GM13977 (cell line): ENCODE measurements at regions not wholly inside any gene's neighbourhood (a gene's known extent, or its start where the extent isn't known, plus 50 kb on each side); places are given as distances from the start of the nearest gene placed in this dataset.
A peak's percentile ranks its signal among the peaks of the same experiment; 100 is the strongest.

ENCODE experiments used
- DNase-seq: peaks from one replicate; pipeline ENCODE4 v3.0.0; 2012; ENCODE audit warnings: low spot score
- CTCF ChIP-seq: IDR thresholded peaks from 2 replicates; pipeline ENCODE4 v1.5.1; 2012; ENCODE audit warnings: mild to moderate bottlenecking, control low read depth; ENCODE audit not compliant: insufficient read depth; ENCODE audit errors: extremely low read depth, missing control alignments
- in situ Hi-C: fragments of 300-500 bp; cut with MboI; formaldehyde crosslinking; loops from one replicate; pipeline ENCODE4 v1.12.0; 2022; ENCODE audit warnings: low sequenced_read_pairs, low pct_unique_long_range_greater_than_20kb, mixed read lengths, inconsistent platforms; ENCODE audit not compliant: unreplicated experiment

GRCh38 chr2:198311020-198311419, 506.6 kb downstream of the PLCL1 start:
- in situ Hi-C loops = loop anchor here (10.0 to 25.0 kb wide), 2 partner anchors 1174 to 1426 kb away; no protein-coding TSS in a partner anchor
- TF ChIP-seq CTCF = no peak
- no peak for DNase-seq

- in situ Hi-C loops = loop anchor here (10.0 to 25.0 kb wide), 2 partner anchors 1175 to 1428 kb away; no protein-coding TSS in a partner anchor
- TF ChIP-seq CTCF = peak; percentile 77
- peak; percentile 36 for DNase-seq
These were observed 505.4 kb downstream of the PLCL1 start for GRCh38 chr2:198309673-198310280.

GRCh38 chr2:198309081-198309480, 504.7 kb downstream of the PLCL1 start:
- in situ Hi-C loops = loop anchor here (25.0 kb wide), 1 partner anchor 1428 kb away; no protein-coding TSS in a partner anchor
- no peak for TF ChIP-seq CTCF
- DNase-seq = no peak

GRCh38 chr2:198308368-198308767, 504.0 kb downstream of the PLCL1 start:
- in situ Hi-C loops = loop anchor here (25.0 kb wide), 1 partner anchor 1429 kb away; no protein-coding TSS in a partner anchor
- DNase-seq = no peak
- no peak for TF ChIP-seq CTCF

- no peak for TF ChIP-seq CTCF
- DNase-seq = no peak
- in situ Hi-C loops = loop anchor here (25.0 kb wide), 1 partner anchor 1430 kb away; no protein-coding TSS in a partner anchor
These were observed 502.7 kb downstream of the PLCL1 start for GRCh38 chr2:198307093-198307492.

- in situ Hi-C loops = loop anchor here (25.0 kb wide), 1 partner anchor 1432 kb away; no protein-coding TSS in a partner anchor
- DNase-seq = no peak
- TF ChIP-seq CTCF = no peak
These were observed 500.5 kb downstream of the PLCL1 start for GRCh38 chr2:198304859-198305258.
